ENCODE measurements at regions not wholly inside any gene's neighbourhood (a gene's known extent, or its start where the extent isn't known, plus 50 kb on each side); places are given as distances from the start of the nearest gene placed in this dataset.
A peak's percentile ranks its signal among the peaks of the same experiment; 100 is the strongest.
"Not testable (repeated sequence)": the region's sequence is repeated elsewhere in the genome, so short reads cannot be mapped to it uniquely, and the experiment has no call there.

GRCh38 chr12:7581046-7581445 is 77.5 kb upstream of the CD163 start:
- Histone ChIP-seq H3K9me3 (no peaks in the 10 kb centered on the region), H3K36me3 (no peaks in the 10 kb centered on the region), H3K4me3 (no peak overlapping the region), H3K4me1 (no peaks in the 10 kb centered on the region), H3K27ac (no peak overlapping the region), H3K27me3 (no peaks in the 10 kb centered on the region)
- intact Hi-C loops (cut with DNase I), result no loop called here
- DNase-seq, result no peak
- ATAC-seq, result no peak
- TF ChIP-seq CTCF (IDR thresholded peaks at IDR 0.05), result no peak

- no peak for TF ChIP-seq CTCF (IDR thresholded peaks at IDR 0.05)
Observed at GRCh38 chr12:7571257-7571656, 67.7 kb upstream of the CD163 start.

GRCh38 chr12:7557227-7557626 is 53.6 kb upstream of the CD163 start:
- peak; percentile 65 for ATAC-seq
- Histone ChIP-seq H3K9me3 (no peaks in the 10 kb centered on the region), H3K36me3 (no peaks in the 10 kb centered on the region), H3K4me1 (peaks cover 15% of the 10 kb centered on the region), H3K4me3 (no peak overlapping the region), H3K27me3 (no peaks in the 10 kb centered on the region), H3K27ac (peak overlapping the region; percentile 65)
- TF ChIP-seq CTCF (IDR thresholded peaks at IDR 0.05), result no peak
- intact Hi-C loops (cut with DNase I), result no loop called here
- no peak for DNase-seq

More at GRCh38 chr12:7571257-7571656, 67.7 kb upstream of the CD163 start:
- no peaks in the 10 kb centered on the region for H3K4me1 ChIP-seq
- H3K9me3 ChIP-seq, result no peaks in the 10 kb centered on the region
- DNase-seq (no peak), ATAC-seq (peak; percentile 92)
- intact Hi-C loops (cut with DNase I), result no loop called here
- H3K27ac ChIP-seq, result no peak overlapping the region
- H3K4me3 ChIP-seq, result no peak overlapping the region
- H3K36me3 ChIP-seq, result no peaks in the 10 kb centered on the region
- no peaks in the 10 kb centered on the region for H3K27me3 ChIP-seq

- peak; percentile 90 for ATAC-seq
Observed at GRCh38 chr12:7555752-7556151, 52.2 kb upstream of the CD163 start.

GRCh38 chr12:7554831-7555230 is 51.3 kb upstream of the CD163 start:
- intact Hi-C loops (cut with DNase I); H3K27ac ChIP-seq; H3K36me3 ChIP-seq; H3K4me3 ChIP-seq; DNase-seq; H3K9me3 ChIP-seq; ATAC-seq; H3K27me3 ChIP-seq: not testable (repeated sequence)
- peaks cover 15% of the 10 kb centered on the region for H3K4me1 ChIP-seq

More at GRCh38 chr12:7555752-7556151, 52.2 kb upstream of the CD163 start:
- Histone ChIP-seq H3K27me3 (no peaks in the 10 kb centered on the region), H3K27ac (peak overlapping the region; percentile 66), H3K4me3 (no peak overlapping the region), H3K4me1 (peaks cover 15% of the 10 kb centered on the region), H3K36me3 (no peaks in the 10 kb centered on the region), H3K9me3 (no peaks in the 10 kb centered on the region)
- no peak for TF ChIP-seq CTCF (IDR thresholded peaks at IDR 0.05)
- intact Hi-C loops (cut with DNase I), result no loop called here
- DNase-seq, result no peak
